ENCODE measurements at regions not wholly inside any gene's neighbourhood (a gene's known extent, or its start where the extent isn't known, plus 50 kb on each side); places are given as distances from the start of the nearest gene placed in this dataset.

GRCh38 chrX:69033936-69034335, 131.3 kb downstream of the PJA1 start:
- TF ChIP-seq CTCF (IDR thresholded peaks at IDR 0.05): no peak
- Histone ChIP-seq H2AFZ (no peak overlapping the region), H3K9me3 (ENCODE audit: control insufficient read depth, low read length) (no peaks in the 10 kb centered on the region), H3K4me2 (ENCODE audit: low read length) (no peak overlapping the region), H3K4me1 (peaks cover 9% of the 10 kb centered on the region), H3K27ac (no peak overlapping the region), H3K9ac (no peak overlapping the region), H3K36me3 (ENCODE audit: control insufficient read depth, insufficient read depth, low read length) (no peaks in the 10 kb centered on the region), H3K79me2 (no peaks in the 10 kb centered on the region), H3K4me3 (ENCODE audit: low read depth, low read length) (no peak overlapping the region), H3K27me3 (ENCODE audit: control insufficient read depth, insufficient read depth, low read length) (no peaks in the 10 kb centered on the region)

- no peak overlapping the region for H3K4me3 ChIP-seq (ENCODE audit: low read depth, low read length)
- no peaks in the 10 kb centered on the region for H3K27me3 ChIP-seq (ENCODE audit: control insufficient read depth, insufficient read depth, low read length)
- no peak overlapping the region for H3K4me2 ChIP-seq (ENCODE audit: low read length)
- H3K36me3 ChIP-seq (ENCODE audit: control insufficient read depth, insufficient read depth, low read length): no peaks in the 10 kb centered on the region
- no peak overlapping the region for H3K27ac ChIP-seq
- H2AFZ ChIP-seq: no peak overlapping the region
- H3K79me2 ChIP-seq: no peaks in the 10 kb centered on the region
- H3K9me3 ChIP-seq (ENCODE audit: control insufficient read depth, low read length): no peaks in the 10 kb centered on the region
- no peak for TF ChIP-seq CTCF (IDR thresholded peaks at IDR 0.05)
- no peak overlapping the region for H3K9ac ChIP-seq
- H3K4me1 ChIP-seq: peaks cover 13% of the 10 kb centered on the region
These were observed 132.7 kb downstream of the PJA1 start for GRCh38 chrX:69032601-69033000.

DNA sequence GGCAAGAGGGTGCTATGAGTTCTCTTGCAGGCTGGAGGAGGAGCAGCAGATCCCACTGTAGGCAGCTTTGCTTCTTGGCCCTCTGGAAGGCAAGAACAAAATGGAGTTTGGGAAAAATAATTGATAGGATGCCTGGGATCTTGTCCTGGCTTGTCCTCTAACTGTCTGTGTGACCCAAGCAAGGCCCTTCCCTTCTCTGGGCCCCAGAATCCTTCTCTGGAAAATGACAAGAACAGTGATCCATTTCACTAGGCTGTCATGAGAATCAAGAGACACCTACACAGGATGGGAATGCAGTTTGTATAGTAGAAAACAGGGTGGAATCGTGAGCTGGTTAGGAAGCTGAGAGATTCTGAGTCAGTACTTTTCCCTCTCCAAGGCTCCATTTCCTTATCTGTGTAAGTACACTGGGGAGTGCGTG, 133.3 kb downstream of the PJA1 start:
- Histone ChIP-seq H3K27ac (no peak overlapping the region), H3K27me3 (ENCODE audit: control insufficient read depth, insufficient read depth, low read length) (no peaks in the 10 kb centered on the region), H3K4me2 (ENCODE audit: low read length) (no peak overlapping the region)

DNA sequence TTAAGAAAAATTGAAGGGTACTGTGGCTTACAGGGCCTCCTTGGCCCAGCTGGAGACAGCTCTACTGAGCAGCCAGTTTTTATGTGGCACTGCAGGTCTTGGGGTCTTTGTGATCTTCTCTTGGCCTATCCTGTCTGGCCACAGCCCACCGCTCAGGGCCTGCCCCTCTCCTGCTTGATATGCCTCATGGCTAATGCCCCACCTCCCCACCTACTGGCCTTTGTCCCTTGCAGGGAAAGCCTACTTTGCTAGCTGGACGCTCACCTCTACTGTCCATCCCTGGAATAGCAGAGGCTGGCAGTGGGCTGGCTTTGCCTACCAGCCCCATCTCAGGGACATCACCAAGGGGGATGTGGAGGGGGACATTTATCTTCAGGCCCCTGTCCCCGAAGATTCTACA, 134.1 kb downstream of the PJA1 start:
- H3K9ac ChIP-seq: no peak overlapping the region
- H3K4me1 ChIP-seq: peaks cover 23% of the 10 kb centered on the region
- H3K27me3 ChIP-seq (ENCODE audit: control insufficient read depth, insufficient read depth, low read length): no peaks in the 10 kb centered on the region
- no peak overlapping the region for H3K4me3 ChIP-seq (ENCODE audit: low read depth, low read length)
- H3K9me3 ChIP-seq (ENCODE audit: control insufficient read depth, low read length): no peaks in the 10 kb centered on the region
- peak; percentile 19 for TF ChIP-seq CTCF (IDR thresholded peaks at IDR 0.05)
- no peak overlapping the region for H2AFZ ChIP-seq
- no peak overlapping the region for H3K27ac ChIP-seq
- H3K79me2 ChIP-seq: no peaks in the 10 kb centered on the region
- H3K4me2 ChIP-seq (ENCODE audit: low read length): no peak overlapping the region
- no peaks in the 10 kb centered on the region for H3K36me3 ChIP-seq (ENCODE audit: control insufficient read depth, insufficient read depth, low read length)

More for the DNA sequence above, 133.3 kb downstream of the PJA1 start:
- H3K9ac ChIP-seq: no peak overlapping the region
- TF ChIP-seq CTCF (IDR thresholded peaks at IDR 0.05): no peak
- peak overlapping the region; percentile 7 for H2AFZ ChIP-seq
- H3K9me3 ChIP-seq (ENCODE audit: control insufficient read depth, low read length): no peaks in the 10 kb centered on the region
- no peaks in the 10 kb centered on the region for H3K36me3 ChIP-seq (ENCODE audit: control insufficient read depth, insufficient read depth, low read length)
- no peak overlapping the region for H3K4me3 ChIP-seq (ENCODE audit: low read depth, low read length)
- H3K4me1 ChIP-seq: peaks cover 20% of the 10 kb centered on the region
- no peaks in the 10 kb centered on the region for H3K79me2 ChIP-seq

GRCh38 chrX:69029771-69030170, 135.5 kb downstream of the PJA1 start:
- Histone ChIP-seq H3K79me2 (no peaks in the 10 kb centered on the region), H3K36me3 (ENCODE audit: control insufficient read depth, insufficient read depth, low read length) (no peaks in the 10 kb centered on the region), H3K4me2 (ENCODE audit: low read length) (no peak overlapping the region), H3K27ac (no peak overlapping the region), H2AFZ (no peak overlapping the region), H3K27me3 (ENCODE audit: control insufficient read depth, insufficient read depth, low read length) (no peaks in the 10 kb centered on the region), H3K9me3 (ENCODE audit: control insufficient read depth, low read length) (no peaks in the 10 kb centered on the region), H3K9ac (no peak overlapping the region), H3K4me3 (ENCODE audit: low read depth, low read length) (no peak overlapping the region), H3K4me1 (peaks cover 27% of the 10 kb centered on the region)
- no peak for TF ChIP-seq CTCF (IDR thresholded peaks at IDR 0.05)

Measured in parathyroid adenoma (tissue), 2 donors.